Testis (tissue), 2 donors: ENCODE measurements at regions not wholly inside any gene's neighbourhood (a gene's known extent, or its start where the extent isn't known, plus 50 kb on each side); places are given as distances from the start of the nearest gene placed in this dataset.
A peak's percentile ranks its signal among the peaks of the same experiment; 100 is the strongest.
"Not testable (repeated sequence)": the region's sequence is repeated elsewhere in the genome, so short reads cannot be mapped to it uniquely, and the experiment has no call there.

Experiments used
- DNase-seq: peaks from one replicate; pipeline ENCODE4 v3.0.0-alpha.2; 2019
- H3K27ac ChIP-seq, 2 donors: fragments of 200-600 bp; sonication (generic); one replicate each; pipeline ENCODE4 v1.5.1; 2019
- H3K27me3 ChIP-seq: fragments of 200-600 bp; sonication (generic); one replicate; pipeline ENCODE4 v1.5.1; 2019
- H3K36me3 ChIP-seq: fragments of 200-600 bp; sonication (generic); one replicate; pipeline ENCODE4 v1.5.1; 2017; ENCODE audit warnings: low read depth; ENCODE audit errors: missing control alignments
- H3K4me1 ChIP-seq: fragments of 200-600 bp; sonication (generic); one replicate; pipeline ENCODE4 v1.5.1; 2019
- H3K4me3 ChIP-seq, 2 donors: fragments of 200-600 bp; sonication (generic); one replicate each; pipeline ENCODE4 v1.5.1; 2017 to 2019
- H3K9me3 ChIP-seq: fragments of 200-600 bp; sonication (generic); one replicate; pipeline ENCODE4 v1.5.1; 2017
- POLR2A ChIP-seq: fragments of 450-650 bp; IDR thresholded peaks from one replicate; pipeline ENCODE4 v1.6.1; 2017; ENCODE audit warnings: antibody characterized with exemption, mild to moderate bottlenecking, moderate library complexity
- WGBS, 2 donors: methylation state at CpG; one replicate each; pipeline ENCODE4 v1.1.5; 2018; 5-methylcytosine and 5-hydroxymethylcytosine counted together
- intact Hi-C: fragments of 100-400 bp; cut with DNase I; formaldehyde crosslinking; loops from one replicate; pipeline ENCODE4 v1.15.1; 2023; ENCODE audit warnings: low total_unique reads
- TF ChIP-seq, protein P1 (sequence below), 3 experiments: fragments of 450-650 bp in 2 of 3; fragments of 200-600 bp in 1 of 3; sonication (generic) in 1 of 3; IDR thresholded peaks; one replicate each; pipeline ENCODE4 v1.5.1; 2016 to 2019; ENCODE audit warnings: antibody characterized with exemption in 3 of 3, mild to moderate bottlenecking in 2 of 3, moderate library complexity in 1 of 3

GRCh38 chr12:111261911-111262676, 106.8 kb downstream of the PHETA1 start:
- H3K27ac ChIP-seq, result no peak overlapping the region
- no peaks in the 10 kb centered on the region for H3K9me3 ChIP-seq
- no peaks in the 10 kb centered on the region for H3K36me3 ChIP-seq
- H3K27me3 ChIP-seq, result no peaks in the 10 kb centered on the region
- DNase-seq, result peak; percentile 37
- no peak for TF ChIP-seq POLR2A
- TF ChIP-seq, protein P1, sequence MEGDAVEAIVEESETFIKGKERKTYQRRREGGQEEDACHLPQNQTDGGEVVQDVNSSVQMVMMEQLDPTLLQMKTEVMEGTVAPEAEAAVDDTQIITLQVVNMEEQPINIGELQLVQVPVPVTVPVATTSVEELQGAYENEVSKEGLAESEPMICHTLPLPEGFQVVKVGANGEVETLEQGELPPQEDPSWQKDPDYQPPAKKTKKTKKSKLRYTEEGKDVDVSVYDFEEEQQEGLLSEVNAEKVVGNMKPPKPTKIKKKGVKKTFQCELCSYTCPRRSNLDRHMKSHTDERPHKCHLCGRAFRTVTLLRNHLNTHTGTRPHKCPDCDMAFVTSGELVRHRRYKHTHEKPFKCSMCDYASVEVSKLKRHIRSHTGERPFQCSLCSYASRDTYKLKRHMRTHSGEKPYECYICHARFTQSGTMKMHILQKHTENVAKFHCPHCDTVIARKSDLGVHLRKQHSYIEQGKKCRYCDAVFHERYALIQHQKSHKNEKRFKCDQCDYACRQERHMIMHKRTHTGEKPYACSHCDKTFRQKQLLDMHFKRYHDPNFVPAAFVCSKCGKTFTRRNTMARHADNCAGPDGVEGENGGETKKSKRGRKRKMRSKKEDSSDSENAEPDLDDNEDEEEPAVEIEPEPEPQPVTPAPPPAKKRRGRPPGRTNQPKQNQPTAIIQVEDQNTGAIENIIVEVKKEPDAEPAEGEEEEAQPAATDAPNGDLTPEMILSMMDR (IDR thresholded peaks at IDR 0.05), result no peak
- no peaks in the 10 kb centered on the region for H3K4me1 ChIP-seq
- intact Hi-C loops, result no loop called here
- WGBS, 2 donors, result 71 to 75% methylated on average over 6 of the region's 6 CpGs
- H3K4me3 ChIP-seq, result no peak overlapping the region

DNA sequence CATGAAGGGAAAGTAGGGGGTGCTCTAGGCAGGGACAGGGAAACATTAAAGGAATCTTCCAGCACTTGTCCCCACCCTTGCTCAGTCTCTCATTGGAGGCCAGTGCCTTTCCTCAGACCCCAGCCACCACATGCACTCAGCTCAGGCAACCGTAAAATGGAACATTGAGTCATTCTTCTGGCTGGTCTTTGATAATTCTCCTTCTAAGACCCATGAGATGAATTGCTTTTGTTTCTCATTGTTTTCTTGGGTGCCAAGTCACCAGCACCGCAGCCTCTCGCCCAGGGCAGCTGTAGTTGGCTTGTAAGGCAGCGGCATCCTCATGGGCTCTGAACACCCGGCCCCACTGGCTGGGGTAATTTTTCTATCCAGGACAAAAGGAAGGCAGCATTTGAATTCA, 108.2 kb downstream of the PHETA1 start:
- Histone ChIP-seq H3K9me3 (no peaks in the 10 kb centered on the region), H3K4me3 (no peak overlapping the region), H3K27ac (no peak overlapping the region), H3K27me3 (no peaks in the 10 kb centered on the region), H3K36me3 (no peaks in the 10 kb centered on the region), H3K4me1 (no peaks in the 10 kb centered on the region)
- DNase-seq, result no peak
- WGBS, 2 donors, result 87 to 94% methylated on average over 5 of the region's 5 CpGs
- TF ChIP-seq, protein P1 (IDR thresholded peaks at IDR 0.05), result no peak
- TF ChIP-seq POLR2A, result no peak
- intact Hi-C loops, result no loop called here

DNA sequence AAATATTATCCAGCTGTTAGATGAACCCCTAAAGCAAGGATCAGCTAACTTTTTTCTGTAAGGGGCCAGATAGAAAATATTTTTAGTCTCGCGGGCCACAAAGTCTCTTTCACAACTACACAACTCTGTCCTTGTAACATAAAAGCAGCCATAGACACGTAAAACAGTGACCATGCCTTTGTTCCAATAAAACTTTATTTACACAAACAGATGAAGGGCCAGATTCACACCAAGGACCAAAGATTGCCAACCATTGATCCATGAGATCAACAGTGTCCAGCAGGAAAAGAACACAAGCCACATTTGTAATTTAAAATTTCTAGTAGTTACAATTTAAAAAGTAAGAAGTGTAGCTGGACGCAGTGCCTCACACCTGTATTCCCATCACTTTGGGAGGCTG, 109.7 kb downstream of the PHETA1 start:
- no peak overlapping the region for H3K27ac ChIP-seq
- no peaks in the 10 kb centered on the region for H3K27me3 ChIP-seq
- H3K9me3 ChIP-seq, result no peaks in the 10 kb centered on the region
- H3K4me1 ChIP-seq, result no peaks in the 10 kb centered on the region
- no peak for DNase-seq
- intact Hi-C loops, result no loop called here
- no peak overlapping the region for H3K4me3 ChIP-seq
- H3K36me3 ChIP-seq, result no peaks in the 10 kb centered on the region
- WGBS, 2 donors, result 92 to 97% methylated on average over 4 of the region's 4 CpGs
- TF ChIP-seq POLR2A, result no peak
- TF ChIP-seq, protein P1 (IDR thresholded peaks at IDR 0.05), result no peak

DNA sequence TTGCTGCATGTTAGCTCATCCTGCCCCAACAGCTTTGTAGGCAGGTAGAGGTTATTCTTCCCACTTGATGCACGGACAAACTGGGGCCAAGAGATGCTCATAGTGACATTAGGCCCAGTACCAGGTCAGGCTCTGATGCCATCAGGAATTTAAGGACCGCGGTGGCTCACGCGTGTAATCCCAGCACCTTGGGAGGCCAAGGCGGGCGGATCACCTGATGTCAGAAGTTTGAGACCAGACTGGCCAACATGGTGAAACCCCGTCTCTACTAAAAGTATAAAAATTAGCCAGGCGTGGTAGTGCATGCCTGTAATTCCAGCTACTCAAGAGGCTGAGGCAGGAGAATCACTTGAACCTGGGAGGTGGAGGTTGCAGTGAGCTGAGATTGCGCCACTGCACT, 110.8 kb downstream of the PHETA1 start:
- H3K27ac ChIP-seq, DNase-seq, H3K36me3 ChIP-seq, intact Hi-C loops, H3K4me3 ChIP-seq, H3K4me1 ChIP-seq, H3K9me3 ChIP-seq, H3K27me3 ChIP-seq: not testable (repeated sequence)
- 97 to 98% methylated on average over 10 of the region's 10 CpGs for WGBS, 2 donors

DNA sequence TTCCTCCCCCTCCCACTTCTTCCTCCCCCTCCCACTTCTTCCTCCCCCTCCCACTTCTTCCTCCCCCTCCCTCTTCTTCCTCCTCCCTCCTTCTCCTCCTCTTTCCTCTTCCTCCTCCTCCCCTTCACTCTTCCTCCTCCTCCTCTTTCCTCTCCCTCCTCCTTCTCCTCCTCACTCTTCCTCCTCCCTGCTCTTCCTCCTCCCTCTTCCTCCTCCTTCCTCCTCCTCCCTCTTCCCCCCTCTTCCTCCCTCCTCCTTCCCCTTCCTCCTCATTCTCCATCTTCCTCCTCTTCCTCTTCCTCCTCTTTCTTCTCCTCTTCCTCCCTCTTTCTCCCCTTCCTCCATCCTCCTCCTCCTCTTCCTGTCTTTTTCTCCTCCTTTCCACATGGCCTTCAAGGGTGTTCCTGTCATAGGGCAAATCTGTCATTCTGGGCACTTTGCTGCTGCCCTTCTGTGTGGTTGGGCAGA, 111.4 kb downstream of the PHETA1 start:
- H3K4me3 ChIP-seq, result no peak overlapping the region
- TF ChIP-seq, protein P1 (IDR thresholded peaks at IDR 0.05), result no peak
- no peak for TF ChIP-seq POLR2A
- no peaks in the 10 kb centered on the region for H3K36me3 ChIP-seq
- intact Hi-C loops, result no loop called here
- no peak overlapping the region for H3K27ac ChIP-seq
- no peaks in the 10 kb centered on the region for H3K27me3 ChIP-seq
- no peaks in the 10 kb centered on the region for H3K4me1 ChIP-seq
- DNase-seq, result no peak
- no peaks in the 10 kb centered on the region for H3K9me3 ChIP-seq
